Vagina (tissue), 2 donors: ENCODE measurements at regions not wholly inside any gene's neighbourhood (a gene's known extent, or its start where the extent isn't known, plus 50 kb on each side); places are given as distances from the start of the nearest gene placed in this dataset.

Experiments used
- DNase-seq, 2 donors: peaks; one replicate each; pipeline ENCODE4 v3.0.0-alpha.2; 2017; ENCODE audit errors: extremely low spot score in 2 of 2
- H3K27ac ChIP-seq: fragments of 200-600 bp; sonication (generic); one replicate; pipeline ENCODE4 v1.5.1; 2019
- H3K27me3 ChIP-seq: fragments of 200-600 bp; sonication (generic); one replicate; pipeline ENCODE4 v1.5.1; 2019
- H3K36me3 ChIP-seq, 2 donors: fragments of 200-600 bp; sonication (generic); one replicate each; pipeline ENCODE4 v1.5.1; 2017 to 2019
- H3K4me1 ChIP-seq: fragments of 200-600 bp; sonication (generic); one replicate; pipeline ENCODE4 v1.5.1; 2019
- H3K4me3 ChIP-seq, 2 donors: fragments of 200-600 bp; sonication (generic); 1 replicate in 1 of 2; 2 replicates in 1 of 2; pipeline ENCODE4 v1.5.1; 2016 to 2019
- H3K9me3 ChIP-seq: fragments of 200-600 bp; sonication (generic); one replicate; pipeline ENCODE4 v1.5.1; 2019
- POLR2A ChIP-seq, 2 donors: fragments of 450-650 bp; IDR thresholded peaks; one replicate each; pipeline ENCODE4 v1.6.1; 2017; ENCODE audit warnings: antibody characterized with exemption in 2 of 2, mild to moderate bottlenecking in 2 of 2, moderate library complexity in 2 of 2
- POLR2AphosphoS5 ChIP-seq, 2 donors: sonication (generic); formaldehyde crosslinking; IDR thresholded peaks; one replicate each; pipeline ENCODE4 v1.9.0; 2017; ENCODE audit warnings: antibody characterized with exemption in 2 of 2, mild to moderate bottlenecking in 2 of 2, low read depth in 1 of 2; ENCODE audit not compliant: insufficient read depth in 1 of 2
- intact Hi-C: fragments of 100-400 bp; cut with DNase I; formaldehyde crosslinking; loops from one replicate; pipeline ENCODE4 v1.15.1; 2023
- TF ChIP-seq, protein P1 (sequence below), 3 experiments: fragments of 450-650 bp in 2 of 3; fragments of 200-600 bp in 1 of 3; sonication (generic) in 1 of 3; IDR thresholded peaks; one replicate each; pipeline ENCODE4 v1.5.1; 2017 to 2019; ENCODE audit warnings: antibody characterized with exemption in 3 of 3, mild to moderate bottlenecking in 2 of 3, moderate library complexity in 2 of 3

DNA sequence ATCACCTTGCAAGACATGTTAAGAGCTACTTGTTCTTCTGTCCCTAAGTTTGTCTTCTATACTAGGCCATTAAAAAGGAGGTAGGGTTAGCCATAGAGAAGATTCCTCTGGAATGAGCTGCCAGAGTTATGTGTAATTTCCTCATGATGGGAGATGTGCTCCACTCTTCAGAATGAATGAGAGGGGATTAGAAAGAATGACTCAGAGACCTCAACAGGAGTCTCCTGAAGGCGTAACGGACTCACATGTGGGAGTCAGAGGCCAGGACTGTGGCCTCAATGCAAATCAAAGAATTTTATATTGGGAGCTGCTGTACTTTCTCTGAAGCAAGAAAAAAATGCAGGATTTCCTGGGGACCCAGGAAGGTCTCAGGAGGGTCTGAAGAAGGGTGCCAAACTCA is 87.8 kb upstream of the ATXN7L3B start:
- no peaks in the 10 kb centered on the region for H3K27me3 ChIP-seq
- no peak for DNase-seq
- intact Hi-C loops, result no loop called here
- no peak overlapping the region for H3K27ac ChIP-seq
- no peaks in the 10 kb centered on the region for H3K36me3 ChIP-seq
- H3K4me1 ChIP-seq, result no peaks in the 10 kb centered on the region
- TF ChIP-seq POLR2AphosphoS5 (IDR thresholded peaks at IDR 0.05; ENCODE audit: insufficient read depth in 1 of 2, low read depth in 1 of 2), result no peak
- TF ChIP-seq, protein P1, sequence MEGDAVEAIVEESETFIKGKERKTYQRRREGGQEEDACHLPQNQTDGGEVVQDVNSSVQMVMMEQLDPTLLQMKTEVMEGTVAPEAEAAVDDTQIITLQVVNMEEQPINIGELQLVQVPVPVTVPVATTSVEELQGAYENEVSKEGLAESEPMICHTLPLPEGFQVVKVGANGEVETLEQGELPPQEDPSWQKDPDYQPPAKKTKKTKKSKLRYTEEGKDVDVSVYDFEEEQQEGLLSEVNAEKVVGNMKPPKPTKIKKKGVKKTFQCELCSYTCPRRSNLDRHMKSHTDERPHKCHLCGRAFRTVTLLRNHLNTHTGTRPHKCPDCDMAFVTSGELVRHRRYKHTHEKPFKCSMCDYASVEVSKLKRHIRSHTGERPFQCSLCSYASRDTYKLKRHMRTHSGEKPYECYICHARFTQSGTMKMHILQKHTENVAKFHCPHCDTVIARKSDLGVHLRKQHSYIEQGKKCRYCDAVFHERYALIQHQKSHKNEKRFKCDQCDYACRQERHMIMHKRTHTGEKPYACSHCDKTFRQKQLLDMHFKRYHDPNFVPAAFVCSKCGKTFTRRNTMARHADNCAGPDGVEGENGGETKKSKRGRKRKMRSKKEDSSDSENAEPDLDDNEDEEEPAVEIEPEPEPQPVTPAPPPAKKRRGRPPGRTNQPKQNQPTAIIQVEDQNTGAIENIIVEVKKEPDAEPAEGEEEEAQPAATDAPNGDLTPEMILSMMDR (IDR thresholded peaks at IDR 0.05), result no peak
- no peak for TF ChIP-seq POLR2A (IDR thresholded peaks at IDR 0.05)
- no peaks in the 10 kb centered on the region for H3K9me3 ChIP-seq
- no peak overlapping the region for H3K4me3 ChIP-seq

DNA sequence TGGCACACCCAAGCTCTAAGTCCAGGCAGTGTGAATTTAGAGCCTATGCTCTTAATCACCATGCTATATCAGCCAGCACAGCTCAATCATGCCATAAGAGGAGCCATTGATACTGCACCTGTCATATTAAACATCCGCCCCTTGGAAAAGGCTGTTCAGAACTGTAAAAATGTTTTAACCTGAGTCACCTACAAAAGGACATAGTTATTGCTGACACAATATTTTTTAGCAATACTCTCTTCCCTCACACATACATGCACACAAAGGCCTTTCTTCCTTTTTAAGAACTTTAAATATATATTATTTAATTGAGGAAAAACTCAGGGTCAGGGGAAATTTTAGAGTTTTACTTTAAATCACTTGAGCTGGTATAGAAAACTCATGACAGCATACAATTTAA is 83.5 kb upstream of the ATXN7L3B start:
- Histone ChIP-seq H3K4me3 (no peak overlapping the region), H3K4me1 (no peaks in the 10 kb centered on the region), H3K27me3 (no peaks in the 10 kb centered on the region), H3K27ac (no peak overlapping the region), H3K9me3 (no peaks in the 10 kb centered on the region), H3K36me3 (no peaks in the 10 kb centered on the region)
- intact Hi-C loops, result no loop called here
- no peak for DNase-seq
- TF ChIP-seq POLR2A (IDR thresholded peaks at IDR 0.05) (no peak), POLR2AphosphoS5 (IDR thresholded peaks at IDR 0.05; ENCODE audit: insufficient read depth in 1 of 2, low read depth in 1 of 2) (no peak)
- TF ChIP-seq, protein P1 (IDR thresholded peaks at IDR 0.05), result no peak

DNA sequence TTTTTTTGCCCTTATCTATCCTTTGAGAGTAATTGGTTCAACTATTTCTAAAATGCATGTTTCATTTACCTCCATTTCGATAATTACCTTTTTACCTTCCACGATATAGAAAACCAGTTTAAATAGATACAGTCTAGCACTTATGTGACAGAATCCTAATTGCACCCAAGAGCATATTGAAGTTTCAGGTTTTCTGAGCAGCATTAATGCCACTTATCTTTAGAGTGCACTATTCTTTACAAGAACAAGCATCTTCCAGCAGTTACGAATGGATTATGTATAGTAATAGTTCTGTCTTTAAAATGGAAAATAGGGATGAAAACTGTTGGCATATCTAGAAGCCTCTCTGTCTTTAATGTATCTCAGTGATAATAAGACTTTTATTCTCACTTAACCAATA is 82.2 kb upstream of the ATXN7L3B start:
- Histone ChIP-seq H3K4me3 (no peak overlapping the region), H3K36me3 (no peaks in the 10 kb centered on the region), H3K9me3 (no peaks in the 10 kb centered on the region), H3K27ac (no peak overlapping the region), H3K4me1 (no peaks in the 10 kb centered on the region), H3K27me3 (no peaks in the 10 kb centered on the region)
- TF ChIP-seq POLR2A (IDR thresholded peaks at IDR 0.05), result no peak
- TF ChIP-seq POLR2AphosphoS5 (IDR thresholded peaks at IDR 0.05; ENCODE audit: insufficient read depth in 1 of 2, low read depth in 1 of 2), result no peak
- TF ChIP-seq, protein P1 (IDR thresholded peaks at IDR 0.05), result no peak
- intact Hi-C loops, result no loop called here
- no peak for DNase-seq

DNA sequence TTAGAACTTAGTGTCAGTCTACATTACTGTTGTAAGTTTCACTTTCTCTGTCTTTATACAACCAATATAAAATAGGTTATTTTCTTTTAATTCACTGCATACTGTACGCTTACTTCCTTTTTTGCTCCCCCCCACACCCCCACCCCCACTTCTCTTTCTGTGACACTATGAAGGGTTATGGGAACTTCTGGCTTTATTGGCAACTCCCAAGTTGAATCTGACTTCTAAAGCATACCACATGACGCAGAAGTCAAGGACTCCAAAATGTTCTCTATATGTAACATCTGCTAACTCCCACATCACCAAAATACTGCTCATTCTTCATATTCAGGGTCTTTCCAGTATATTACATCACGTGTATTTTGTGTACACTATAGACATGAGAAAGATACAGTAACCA is 81.2 kb upstream of the ATXN7L3B start:
- Histone ChIP-seq H3K9me3 (no peaks in the 10 kb centered on the region), H3K36me3 (no peaks in the 10 kb centered on the region), H3K27ac (no peak overlapping the region), H3K27me3 (no peaks in the 10 kb centered on the region), H3K4me3 (no peak overlapping the region), H3K4me1 (no peaks in the 10 kb centered on the region)
- intact Hi-C loops, result no loop called here
- no peak for DNase-seq
- TF ChIP-seq POLR2A (IDR thresholded peaks at IDR 0.05) (no peak), POLR2AphosphoS5 (IDR thresholded peaks at IDR 0.05; ENCODE audit: insufficient read depth in 1 of 2, low read depth in 1 of 2) (no peak)
- TF ChIP-seq, protein P1 (IDR thresholded peaks at IDR 0.05), result no peak

DNA sequence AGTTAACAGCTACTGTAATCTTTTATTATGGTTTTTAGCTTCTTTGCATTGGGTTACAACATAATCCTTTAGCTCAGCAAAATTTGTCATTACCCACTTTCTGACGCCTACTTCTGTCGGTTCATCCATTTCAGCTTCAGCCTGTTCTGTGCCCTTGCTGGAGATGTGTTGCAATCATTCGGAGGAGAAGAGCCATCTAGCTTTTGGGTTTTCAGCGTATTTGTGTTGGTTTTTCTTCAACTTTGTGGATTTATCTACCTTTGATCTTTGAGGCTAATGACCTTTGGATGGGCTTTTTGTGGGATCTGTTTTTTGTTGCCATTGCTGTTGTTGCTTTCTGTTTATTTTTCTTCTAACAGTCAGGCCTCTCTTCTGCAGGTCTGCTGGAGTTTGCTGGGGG is 69.2 kb upstream of the ATXN7L3B start:
- no peaks in the 10 kb centered on the region for H3K4me1 ChIP-seq
- H3K27me3 ChIP-seq, result no peaks in the 10 kb centered on the region
- H3K36me3 ChIP-seq, result no peaks in the 10 kb centered on the region
- H3K4me3 ChIP-seq, result no peak overlapping the region
- TF ChIP-seq, protein P1 (IDR thresholded peaks at IDR 0.05), result no peak
- TF ChIP-seq POLR2A (IDR thresholded peaks at IDR 0.05) (no peak), POLR2AphosphoS5 (IDR thresholded peaks at IDR 0.05; ENCODE audit: insufficient read depth in 1 of 2, low read depth in 1 of 2) (no peak)
- intact Hi-C loops, result no loop called here
- no peak for DNase-seq
- H3K27ac ChIP-seq, result no peak overlapping the region
- no peaks in the 10 kb centered on the region for H3K9me3 ChIP-seq
